Cerebellar cortex (tissue), 1 donor: ENCODE measurements at regions not wholly inside any gene's neighbourhood (a gene's known extent, or its start where the extent isn't known, plus 50 kb on each side); places are given as distances from the start of the nearest gene placed in this dataset.

Experiments
- DNase-seq: peaks from one replicate; pipeline ENCODE4 v3.0.0-alpha.2; 2015; ENCODE audit warnings: low spot score

- DNase-seq, result peak; percentile 8
Measured at GRCh38 chr11:122523846-122524805, 131.4 kb upstream of the UBASH3B start.

- no peak for DNase-seq
Measured at GRCh38 chr11:122521626-122522025, 133.9 kb upstream of the UBASH3B start.

- no peak for DNase-seq
Measured at GRCh38 chr11:122517403-122518379, 137.8 kb upstream of the UBASH3B start.

- no peak for DNase-seq
Measured at GRCh38 chr11:122516686-122517085, 138.8 kb upstream of the UBASH3B start.

- no peak for DNase-seq
Measured at GRCh38 chr11:122513997-122514396, 141.5 kb upstream of the UBASH3B start.

GRCh38 chr11:122513328-122513727, 142.2 kb upstream of the UBASH3B start:
- DNase-seq, result no peak

- no peak for DNase-seq
Measured at GRCh38 chr11:122512688-122513087, 142.8 kb upstream of the UBASH3B start.

- no peak for DNase-seq
Measured at GRCh38 chr11:122509899-122510298, 145.6 kb upstream of the UBASH3B start.

- DNase-seq, result no peak
Measured at GRCh38 chr11:122509091-122509490, 146.4 kb upstream of the UBASH3B start.

- peak; percentile 76 for DNase-seq
Measured at GRCh38 chr11:122505304-122506006, 150.1 kb upstream of the UBASH3B start.

GRCh38 chr11:122494221-122494620, 161.3 kb upstream of the UBASH3B start:
- DNase-seq, result no peak

- DNase-seq, result no peak
Measured at GRCh38 chr11:122491509-122491908, 164.0 kb upstream of the UBASH3B start.

GRCh38 chr11:122488892-122489706, 166.4 kb upstream of the UBASH3B start:
- DNase-seq, result no peak

- DNase-seq, result no peak
Measured at GRCh38 chr11:122487669-122488068, 167.9 kb upstream of the UBASH3B start.

GRCh38 chr11:122486793-122487495, 168.6 kb upstream of the UBASH3B start:
- DNase-seq, result no peak

- DNase-seq, result no peak
Measured at GRCh38 chr11:122478986-122479385, 176.5 kb upstream of the UBASH3B start.

- no peak for DNase-seq
Measured at GRCh38 chr11:122468965-122469364, 186.6 kb upstream of the UBASH3B start.

GRCh38 chr11:122463530-122463929, 192.0 kb upstream of the UBASH3B start:
- DNase-seq, result no peak

GRCh38 chr11:122459064-122459463, 196.5 kb upstream of the UBASH3B start:
- no peak for DNase-seq

GRCh38 chr11:122453586-122453985, 201.9 kb upstream of the UBASH3B start:
- DNase-seq, result peak; percentile 4
